Amniotic stem cell (primary cell): ENCODE measurements at regions not wholly inside any gene's neighbourhood (a gene's known extent, or its start where the extent isn't known, plus 50 kb on each side); places are given as distances from the start of the nearest gene placed in this dataset.

Experiments
- DNase-seq: peaks from one replicate; lab custom pipeline; 2025; lab: John Stamatoyannopoulos, UW

GRCh38 chr16:14360326-14361037 lies 269.6 kb downstream of the PARN start:
- no peak for DNase-seq

- no peak for DNase-seq
These were observed 271.3 kb downstream of the PARN start for GRCh38 chr16:14358697-14359305.

- DNase-seq, result no peak
These were observed 272.7 kb downstream of the PARN start for GRCh38 chr16:14357328-14357727.

- DNase-seq, result no peak
These were observed 274.0 kb downstream of the PARN start for GRCh38 chr16:14356064-14356463.

GRCh38 chr16:14354561-14355351 lies 275.3 kb downstream of the PARN start:
- DNase-seq, result no peak

- DNase-seq, result no peak
These were observed 276.7 kb downstream of the PARN start for GRCh38 chr16:14353340-14353739.

GRCh38 chr16:14351647-14352046 lies 278.4 kb downstream of the PARN start:
- no peak for DNase-seq

- no peak for DNase-seq
These were observed 279.4 kb downstream of the PARN start for GRCh38 chr16:14350626-14351025.

- no peak for DNase-seq
These were observed 279.0 kb downstream of the MRTFB start for GRCh38 chr16:14350081-14350480.

GRCh38 chr16:14347706-14348105 lies 276.6 kb downstream of the MRTFB start:
- DNase-seq, result no peak

- no peak for DNase-seq
These were observed 275.4 kb downstream of the MRTFB start for GRCh38 chr16:14346278-14347142.

- no peak for DNase-seq
These were observed 274.5 kb downstream of the MRTFB start for GRCh38 chr16:14345512-14346115.

- no peak for DNase-seq
These were observed 273.8 kb downstream of the MRTFB start for GRCh38 chr16:14344945-14345344.

- DNase-seq, result no peak
These were observed 273.2 kb downstream of the MRTFB start for GRCh38 chr16:14344292-14344691.

- no peak for DNase-seq
These were observed 270.5 kb downstream of the MRTFB start for GRCh38 chr16:14341324-14342225.

GRCh38 chr16:14339694-14340093 lies 268.6 kb downstream of the MRTFB start:
- no peak for DNase-seq

GRCh38 chr16:14338969-14339368 lies 267.9 kb downstream of the MRTFB start:
- DNase-seq, result no peak

- no peak for DNase-seq
These were observed 267.1 kb downstream of the MRTFB start for GRCh38 chr16:14338236-14338635.

GRCh38 chr16:14337303-14338191 lies 266.4 kb downstream of the MRTFB start:
- DNase-seq, result no peak

- DNase-seq, result no peak
These were observed 264.2 kb downstream of the MRTFB start for GRCh38 chr16:14335297-14335696.
